ENCODE measurements at regions not wholly inside any gene's neighbourhood (a gene's known extent, or its start where the extent isn't known, plus 50 kb on each side); places are given as distances from the start of the nearest gene placed in this dataset.
A peak's percentile ranks its signal among the peaks of the same experiment; 100 is the strongest.

DNA sequence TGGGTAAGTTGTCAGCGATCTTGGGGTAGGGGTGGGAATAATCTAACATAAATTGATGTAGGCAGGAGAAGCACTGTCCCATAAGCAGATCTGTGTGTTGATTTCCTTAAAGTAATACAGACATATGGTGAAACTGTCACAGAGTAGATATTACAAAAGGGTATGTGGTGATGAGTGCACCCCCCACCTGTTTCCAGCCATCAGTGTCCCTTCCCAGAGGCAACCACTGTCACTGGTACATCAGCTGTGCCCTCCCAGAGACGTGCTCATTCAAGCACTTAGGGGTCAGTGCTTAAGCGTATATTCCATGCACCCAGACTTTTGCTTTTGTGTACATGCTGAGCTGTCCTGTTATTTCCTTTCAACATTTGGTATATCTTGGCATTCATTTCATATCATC, 94.3 kb upstream of the PITX1 start:
- DNase-seq (ENCODE audit: low read depth in 4 of 4, low spot score in 2 of 4), result no peak

DNA sequence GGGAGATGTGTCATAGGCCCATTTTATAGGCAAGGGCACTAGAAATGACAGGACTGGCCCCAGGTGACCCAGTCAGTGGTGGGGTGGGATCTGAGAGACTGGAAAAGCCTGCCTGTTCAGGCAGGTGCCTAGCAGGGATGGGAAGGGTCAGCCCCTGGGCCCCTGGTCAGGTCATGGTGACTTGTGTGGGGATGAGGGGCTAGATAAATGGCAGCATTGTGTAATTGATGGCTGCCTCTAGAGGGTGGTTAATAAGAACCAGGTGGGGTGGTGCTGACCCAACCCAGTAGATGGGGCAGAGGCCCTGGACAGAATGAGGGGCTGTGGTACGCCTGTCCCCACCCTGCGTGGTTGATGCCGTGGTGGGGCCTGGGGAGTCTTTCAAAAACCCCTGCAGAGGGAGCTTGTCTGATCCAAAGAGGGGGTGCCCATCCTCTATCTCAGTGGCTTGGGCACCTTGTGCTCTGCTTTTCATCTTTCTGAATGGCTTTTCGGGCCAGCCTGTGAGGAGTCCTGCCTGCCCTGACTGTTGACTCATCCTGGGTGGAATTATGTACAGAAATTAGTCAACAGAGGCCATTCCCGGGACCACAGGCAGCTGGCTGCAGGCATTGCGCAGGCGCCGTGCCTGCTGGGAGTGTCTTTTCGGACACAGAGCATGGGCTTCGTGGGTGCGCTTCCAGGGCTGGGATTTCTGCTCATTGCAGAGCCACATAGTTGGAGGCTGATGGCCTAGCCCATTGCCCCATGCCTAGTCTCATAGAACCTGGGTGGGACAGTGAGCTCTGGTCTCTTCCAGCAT, 93.6 kb upstream of the PITX1 start:
- no peak for DNase-seq (ENCODE audit: low read depth in 4 of 4, low spot score in 2 of 4)

DNA sequence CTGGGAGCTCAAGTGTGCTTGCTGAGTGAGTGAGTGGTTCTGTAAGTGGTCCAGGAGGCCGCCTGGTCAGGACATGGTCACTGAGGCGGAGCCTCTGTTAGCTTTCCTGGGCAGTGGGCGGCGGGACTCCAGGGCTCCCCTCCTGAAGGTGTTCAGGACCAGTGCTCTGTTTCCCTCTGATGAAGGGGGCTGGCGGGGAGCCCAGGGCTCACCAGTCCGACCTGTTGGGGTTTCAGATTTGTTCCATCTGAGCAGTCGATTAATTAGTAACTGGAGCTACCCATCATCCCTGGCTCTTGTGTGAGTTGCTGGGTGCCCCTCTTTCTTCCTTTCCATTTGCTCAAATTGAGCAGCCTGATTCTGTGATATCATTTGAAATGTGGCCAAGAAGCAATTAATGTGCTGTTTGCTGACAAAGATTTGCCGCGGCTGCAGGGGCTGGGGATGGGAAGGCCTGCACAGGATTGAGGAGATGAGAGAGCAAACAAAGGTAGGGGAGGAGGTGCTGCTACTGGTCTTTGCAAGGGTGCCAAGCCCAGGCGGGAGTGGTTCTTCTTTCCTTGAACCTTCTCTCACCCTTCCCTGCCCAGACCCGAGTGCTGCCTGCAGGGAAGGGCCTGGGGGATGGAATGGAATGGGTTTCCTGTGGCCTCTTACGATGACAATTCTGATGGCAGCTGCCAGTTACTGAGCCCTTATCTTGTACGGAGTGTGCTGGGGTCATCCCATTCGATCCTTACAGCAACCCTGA, 92.8 kb upstream of the PITX1 start:
- peak; percentile 27 to 71 (median 44) for DNase-seq (ENCODE audit: low read depth in 4 of 4, low spot score in 2 of 4)

DNA sequence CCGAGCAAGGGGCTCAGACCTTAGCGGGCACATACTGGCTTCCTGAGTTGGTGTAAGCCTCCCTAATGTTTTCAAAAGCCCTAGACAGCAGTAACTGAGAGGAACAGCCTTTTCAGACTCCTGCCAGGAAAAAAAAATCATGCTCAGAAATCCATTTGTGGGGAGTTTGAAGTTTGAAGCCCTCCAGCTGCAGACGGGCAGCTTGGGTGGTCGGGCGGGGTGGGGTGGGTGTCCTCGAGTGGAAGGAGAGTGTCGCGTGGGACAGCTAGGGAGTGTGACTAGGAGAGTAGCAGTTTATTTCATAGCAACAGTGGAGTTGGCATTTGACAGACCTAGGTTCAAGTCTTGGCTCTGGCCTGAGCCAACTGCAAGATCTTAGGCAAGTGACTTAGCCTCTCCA, 90.7 kb upstream of the PITX1 start:
- no peak for DNase-seq (ENCODE audit: low read depth in 4 of 4, low spot score in 2 of 4)

DNA sequence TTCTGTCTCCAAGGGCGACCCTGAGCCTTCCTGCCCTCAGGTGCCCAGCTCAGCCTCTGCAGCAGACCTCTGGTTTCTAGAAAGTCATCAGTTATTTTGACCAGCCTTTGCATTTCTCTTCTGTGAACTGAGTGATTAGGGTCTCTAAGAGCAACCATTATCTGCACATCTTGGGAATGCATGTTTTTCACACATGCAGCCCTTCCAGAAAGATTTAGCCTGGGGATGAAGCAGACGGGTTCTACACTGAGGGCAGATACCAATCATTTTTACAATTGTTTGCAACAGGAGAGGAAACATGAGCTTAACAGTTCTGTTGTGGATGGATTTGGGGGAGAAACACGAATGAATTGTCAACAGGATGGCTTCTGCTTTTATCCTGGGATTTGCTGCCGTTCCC, 90.1 kb upstream of the PITX1 start:
- no peak for DNase-seq (ENCODE audit: low read depth in 4 of 4, low spot score in 2 of 4)

DNA sequence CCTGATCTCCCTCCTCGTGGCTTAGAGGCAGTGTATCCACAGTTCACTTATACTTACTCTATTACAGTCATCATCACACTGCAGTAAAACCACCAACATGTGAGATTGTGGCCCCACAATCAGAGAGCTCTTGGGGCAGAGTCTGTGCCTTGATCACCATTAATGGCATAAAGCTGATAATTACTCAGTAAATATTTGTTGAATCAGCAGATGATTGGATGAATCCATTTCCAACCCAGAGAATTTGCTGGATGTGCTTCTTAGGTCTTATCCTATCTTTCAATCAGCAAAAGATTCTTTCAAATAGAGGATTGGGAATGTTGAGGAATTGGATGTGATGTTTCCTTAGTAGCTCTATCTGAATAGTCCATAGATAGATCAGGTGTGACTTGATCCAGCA, 88.8 kb upstream of the PITX1 start:
- no peak for DNase-seq (ENCODE audit: low read depth in 4 of 4, low spot score in 2 of 4)

DNA sequence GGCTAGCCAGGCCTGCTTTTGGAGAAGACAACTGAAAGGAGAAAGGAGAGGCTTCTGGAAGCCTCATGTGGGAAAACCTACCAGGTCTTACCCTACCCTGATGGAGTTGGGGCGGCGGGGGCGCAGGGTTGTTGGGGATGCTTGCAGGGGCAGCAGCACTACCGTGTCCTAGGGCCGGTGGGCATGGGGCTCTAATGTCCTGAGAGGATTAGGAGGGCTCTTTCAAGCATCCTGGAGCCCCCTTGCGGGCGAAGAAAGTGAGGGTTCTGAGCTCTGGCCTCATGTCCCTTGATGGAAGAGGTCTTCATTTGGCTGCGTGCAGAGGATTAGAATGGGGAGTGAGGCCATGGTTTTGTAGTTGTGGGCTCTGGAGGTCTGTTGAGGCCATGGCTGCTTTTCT, 86.9 kb upstream of the PITX1 start:
- no peak for DNase-seq (ENCODE audit: low read depth in 4 of 4, low spot score in 2 of 4)

DNA sequence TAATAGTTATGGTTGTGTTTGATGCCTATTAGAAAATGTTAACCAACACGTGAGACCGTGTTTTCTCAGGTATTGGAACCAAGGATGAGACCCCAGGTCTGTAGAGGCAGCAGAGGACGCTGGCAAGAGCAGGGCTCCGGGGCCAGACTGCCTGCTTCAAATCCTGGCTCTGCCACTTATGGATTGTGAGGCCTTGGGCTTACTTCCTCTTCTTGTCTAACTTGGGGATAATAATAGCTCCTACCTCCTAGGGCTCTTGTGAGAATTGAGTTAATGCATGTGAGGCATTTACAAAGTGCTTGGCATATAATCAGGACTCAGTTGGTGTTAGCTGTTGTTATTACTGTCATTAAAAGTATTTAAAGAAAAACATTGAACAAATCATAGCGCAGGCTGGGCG, 85.5 kb upstream of the PITX1 start:
- DNase-seq (ENCODE audit: low read depth in 4 of 4, low spot score in 2 of 4), result no peak

DNA sequence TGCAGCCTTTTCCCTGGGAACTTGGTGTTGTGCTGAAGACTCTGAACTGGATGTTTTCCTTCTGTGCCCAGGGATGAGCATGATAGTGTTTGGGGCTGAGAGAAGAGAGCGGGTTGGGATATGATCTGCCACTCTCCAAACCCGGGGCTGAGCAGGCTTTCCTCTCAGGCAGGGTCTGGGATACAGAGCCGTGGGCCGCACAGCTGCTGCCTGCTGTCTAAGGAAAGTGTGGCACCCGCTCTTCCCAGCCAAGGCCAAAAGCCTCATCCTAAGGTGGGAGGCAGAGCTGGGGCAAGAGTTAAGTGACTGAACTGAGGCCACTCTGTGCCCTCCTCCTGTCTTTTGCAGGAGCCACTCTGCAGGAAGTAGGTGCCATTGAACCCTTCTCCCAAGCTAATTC, 83.6 kb upstream of the PITX1 start:
- no peak for DNase-seq (ENCODE audit: low read depth in 4 of 4, low spot score in 2 of 4)

DNA sequence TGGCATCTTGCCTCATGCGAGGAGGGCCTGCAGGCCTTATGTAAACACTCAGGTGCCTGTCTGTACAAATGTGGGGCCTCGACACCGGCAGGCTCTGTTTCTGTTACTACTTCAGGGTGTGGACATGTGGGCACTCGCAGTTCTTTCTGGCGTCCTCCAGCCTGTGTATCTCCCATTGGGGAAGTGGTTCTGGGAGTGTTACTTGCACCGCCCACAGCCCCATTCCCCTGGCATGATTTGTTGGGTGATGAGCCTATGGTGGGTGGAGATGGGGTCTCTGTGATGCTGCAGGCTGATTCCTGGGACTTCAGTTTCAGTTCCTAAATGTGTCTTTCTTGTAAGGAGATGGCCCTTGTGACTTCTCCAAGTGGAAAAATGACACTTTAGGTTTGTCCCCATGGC, 82.1 kb upstream of the PITX1 start:
- no peak for DNase-seq (ENCODE audit: low read depth in 4 of 4, low spot score in 2 of 4)

DNA sequence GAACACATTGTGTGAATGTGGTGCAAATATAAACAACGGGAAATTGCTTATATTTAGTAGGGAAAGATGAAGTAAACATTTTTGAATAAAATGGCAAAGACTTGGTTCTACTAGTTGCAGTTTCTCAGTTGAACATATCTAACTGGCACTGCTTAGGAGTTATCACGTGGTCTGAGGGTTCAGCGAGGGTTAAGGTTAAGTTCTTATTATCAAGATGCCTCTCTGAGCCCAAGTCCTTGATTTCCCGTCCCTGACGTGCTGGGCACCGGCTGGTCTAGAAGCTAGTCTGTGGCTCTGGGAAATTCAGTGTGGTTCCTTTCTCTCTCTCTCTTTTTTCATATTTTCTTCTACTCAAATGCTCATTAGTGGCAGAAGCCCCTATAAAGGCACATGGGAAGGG, 81.6 kb upstream of the PITX1 start:
- no peak for DNase-seq (ENCODE audit: low read depth in 4 of 4, low spot score in 2 of 4)

DNA sequence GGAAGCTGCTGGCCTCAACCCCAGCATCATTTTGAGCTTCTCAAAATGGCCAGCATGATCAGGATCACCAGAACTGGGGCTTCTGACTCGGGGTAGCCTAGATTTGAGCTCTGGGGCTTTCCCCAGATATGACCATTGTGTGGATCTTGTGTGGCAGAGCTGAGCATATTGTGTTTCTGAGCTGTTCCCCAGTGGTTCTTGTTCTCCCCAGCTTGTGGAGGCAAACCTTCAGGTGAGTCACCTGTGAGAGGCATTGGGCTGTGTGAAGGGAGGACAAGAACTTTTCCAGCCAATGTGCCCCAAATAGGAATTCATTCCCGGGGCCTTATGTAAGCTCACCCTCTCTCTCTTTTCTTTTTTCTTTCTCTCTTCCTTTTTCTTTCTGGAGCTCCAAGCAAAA, 80.7 kb upstream of the PITX1 start:
- no peak for DNase-seq (ENCODE audit: low read depth in 4 of 4, low spot score in 2 of 4)

DNA sequence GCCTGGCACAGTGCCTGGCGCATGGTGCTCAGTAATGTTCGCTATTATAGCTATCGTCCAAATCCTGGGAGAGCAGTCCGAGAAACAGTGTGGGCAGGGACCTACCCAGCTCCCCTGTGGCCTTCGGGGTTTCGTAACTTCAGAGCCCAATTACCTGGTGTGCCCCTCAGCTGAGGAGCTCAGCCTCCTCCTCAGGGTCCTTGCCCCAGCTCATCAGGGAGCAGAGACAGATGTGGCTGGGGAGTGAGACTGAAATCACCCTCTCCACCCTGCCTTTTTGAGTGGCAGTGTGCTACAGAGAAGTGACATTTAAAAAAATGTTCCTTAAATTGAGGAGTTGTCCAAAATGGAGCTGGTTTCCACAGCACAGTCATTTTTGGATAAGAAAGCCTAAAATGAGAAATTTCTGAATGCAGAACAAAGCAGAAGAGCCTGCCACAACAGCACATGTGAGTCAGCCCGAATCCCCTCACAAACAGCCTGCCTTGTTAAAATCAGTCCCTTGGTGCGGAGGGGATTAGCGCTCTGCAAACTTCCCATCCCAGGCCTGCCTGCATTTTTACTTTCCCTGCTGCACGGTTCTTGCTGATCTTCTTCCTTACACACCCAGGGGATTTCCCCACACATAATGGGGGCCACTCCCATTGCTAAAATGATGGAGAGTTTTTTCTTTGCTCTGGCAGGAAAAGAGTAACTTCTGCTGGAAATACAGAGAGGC, 78.1 kb upstream of the PITX1 start:
- no peak for DNase-seq (ENCODE audit: low read depth in 4 of 4, low spot score in 2 of 4)

DNA sequence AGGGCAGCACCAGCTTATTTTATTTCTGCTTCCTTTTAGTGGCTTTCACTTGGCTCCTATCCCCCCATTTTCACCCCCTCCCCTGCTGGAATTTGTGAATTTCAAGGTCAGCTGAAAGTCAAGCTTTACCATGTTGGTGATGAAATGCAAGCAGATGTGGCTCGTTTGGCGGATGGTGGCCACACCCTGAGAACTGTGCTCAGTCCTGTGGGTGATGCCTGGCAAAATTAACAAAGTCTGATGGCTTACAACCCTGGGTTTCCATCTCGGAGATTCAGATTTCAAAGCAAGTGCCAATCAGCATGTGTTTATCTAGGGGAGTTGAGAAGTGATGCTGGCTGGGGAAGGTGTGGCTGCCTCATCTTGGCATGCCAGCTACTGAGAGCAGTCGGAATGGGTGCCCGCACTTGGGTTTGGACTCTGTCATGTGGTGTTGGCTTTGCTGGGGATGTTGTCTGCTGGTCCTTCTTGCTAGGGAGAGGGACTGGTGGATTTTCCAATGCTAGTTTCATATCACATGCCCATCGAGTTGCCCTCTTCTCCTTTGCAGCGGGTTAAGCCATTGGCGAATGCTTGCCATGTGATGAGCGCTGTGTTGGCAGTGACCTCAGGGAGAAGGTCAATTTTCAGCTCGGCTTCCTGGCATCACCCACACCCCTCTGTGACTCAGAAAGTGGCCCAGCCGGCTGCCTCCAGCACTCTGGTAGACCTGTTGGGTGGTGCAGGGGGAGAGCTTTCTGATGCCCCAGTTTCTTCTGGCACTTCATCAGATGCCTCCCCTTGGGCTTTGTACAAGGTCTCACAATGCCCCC, 77.0 kb upstream of the PITX1 start:
- no peak for DNase-seq (ENCODE audit: low read depth in 4 of 4, low spot score in 2 of 4)

DNA sequence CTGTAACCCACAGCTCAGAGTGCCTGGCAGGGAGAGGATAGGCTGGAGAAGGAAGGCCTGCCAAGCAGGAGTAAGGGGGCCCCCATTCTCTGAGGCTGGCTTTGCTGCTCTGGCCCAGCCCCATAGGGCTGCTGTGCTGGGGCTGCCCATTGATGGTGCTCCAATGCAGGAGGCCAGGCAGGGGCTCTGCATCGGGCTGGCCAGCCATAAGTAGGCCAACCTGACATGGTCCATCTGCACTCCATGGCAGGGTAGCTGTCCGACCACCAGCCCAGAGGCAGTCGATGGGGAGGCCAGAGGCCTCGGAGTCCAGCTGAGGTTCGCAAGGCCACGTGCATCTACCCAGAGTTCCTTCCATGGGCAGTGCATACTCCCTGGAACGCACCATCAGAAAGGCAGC, 75.0 kb upstream of the PITX1 start:
- no peak for DNase-seq (ENCODE audit: low read depth in 4 of 4, low spot score in 2 of 4)

DNA sequence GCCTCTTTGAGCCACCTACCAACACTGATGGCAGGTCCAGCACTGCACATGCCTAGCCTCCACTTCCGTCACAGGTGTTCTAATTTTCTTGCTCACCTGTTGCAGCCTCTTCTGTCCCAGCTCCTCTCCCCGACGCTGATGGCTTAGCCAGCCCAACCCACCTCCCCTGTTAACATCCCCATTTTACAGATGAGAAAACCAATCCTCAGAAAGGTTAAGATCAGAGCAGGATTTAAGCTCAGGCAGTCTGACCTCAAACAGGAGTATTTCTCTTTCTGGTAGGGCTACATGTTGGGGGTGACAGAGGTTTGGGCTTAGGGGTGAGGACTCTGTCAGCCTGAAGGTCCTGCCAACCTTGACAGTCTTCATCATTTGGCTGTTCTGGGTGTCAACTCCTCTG, 74.5 kb upstream of the PITX1 start:
- DNase-seq (ENCODE audit: low read depth in 4 of 4, low spot score in 2 of 4), result no peak

DNA sequence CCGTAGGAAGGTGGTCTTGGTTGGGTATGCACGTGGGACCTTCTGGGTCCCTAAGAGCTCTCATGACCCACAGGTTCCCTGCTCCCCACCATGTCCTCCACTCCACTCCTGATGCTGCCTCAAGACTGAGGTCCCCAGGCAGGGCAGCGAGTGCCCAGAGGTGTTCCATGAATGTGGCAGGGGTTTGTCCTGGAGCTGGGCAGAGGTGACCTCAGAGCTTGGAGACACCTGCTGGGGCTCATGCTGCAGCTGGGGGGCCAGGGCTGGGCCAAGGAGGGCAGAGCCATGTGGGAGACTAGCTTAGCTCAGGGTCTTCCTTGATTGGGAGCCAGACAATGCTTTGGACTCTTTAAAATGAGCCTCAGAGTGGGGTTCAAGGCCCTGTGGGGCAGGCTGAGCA, 74.0 kb upstream of the PITX1 start:
- DNase-seq (ENCODE audit: low read depth in 4 of 4, low spot score in 2 of 4), result no peak

DNA sequence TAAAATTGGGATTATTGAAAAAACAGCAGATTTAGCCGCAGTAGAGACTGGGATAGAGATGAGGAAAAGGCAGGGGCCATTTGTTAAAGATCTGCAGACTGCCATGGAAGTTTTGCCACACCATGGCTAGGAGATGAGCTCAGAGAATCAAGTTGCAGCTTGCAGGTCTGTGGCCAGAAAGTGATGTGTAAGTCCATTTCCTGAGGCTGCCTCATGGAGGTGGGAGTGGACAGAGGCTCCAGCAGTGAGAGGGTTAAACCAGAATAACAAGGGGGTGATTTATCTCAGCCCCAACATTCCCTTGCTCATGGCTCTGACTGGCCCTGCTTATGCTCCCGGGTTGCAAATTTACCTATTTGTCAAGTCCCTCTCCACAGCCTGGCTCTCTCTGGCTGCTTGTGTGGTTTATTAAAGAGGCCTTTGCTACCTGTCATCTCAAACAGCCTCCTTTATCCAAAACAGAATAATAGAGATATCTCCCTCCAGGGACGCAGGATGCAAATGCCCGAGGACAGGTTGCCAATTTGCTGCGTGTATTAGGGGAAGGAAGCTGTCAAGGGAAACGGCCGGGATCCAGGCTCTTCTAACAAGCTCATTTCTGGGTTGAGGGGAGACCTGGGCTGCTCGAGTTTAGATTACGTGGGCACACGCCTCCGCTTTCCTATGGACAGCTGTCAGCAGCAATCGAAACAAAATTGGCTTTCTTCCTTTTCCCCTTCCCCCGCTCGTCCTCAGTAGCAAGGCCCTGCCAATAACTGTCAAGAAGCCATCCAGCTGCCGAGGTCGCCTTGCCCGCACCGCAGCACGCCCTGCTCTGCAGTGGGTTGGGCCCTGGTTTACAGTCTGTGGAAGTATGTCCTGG, 72.8 kb upstream of the PITX1 start:
- DNase-seq (ENCODE audit: low read depth in 4 of 4, low spot score in 2 of 4), result no peak

DNA sequence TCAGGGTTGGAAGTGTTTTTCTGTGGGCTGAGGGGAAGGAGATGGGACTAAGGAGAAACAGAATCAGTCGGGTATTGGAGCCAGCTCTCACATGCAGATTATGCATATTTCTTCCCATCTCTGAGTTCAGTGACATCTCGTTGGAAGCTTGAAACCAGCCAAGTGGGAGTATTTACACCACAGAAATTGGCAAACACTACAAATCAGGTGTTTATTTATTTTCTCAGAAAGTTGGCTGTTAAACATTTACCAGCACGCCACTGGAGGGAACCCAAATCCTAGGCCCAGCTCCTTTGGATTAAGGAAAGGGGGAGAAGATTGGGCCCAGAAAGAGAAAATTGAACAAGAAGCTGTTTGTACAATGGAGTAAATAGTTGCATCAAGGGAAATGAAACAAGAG, 72.1 kb upstream of the PITX1 start:
- DNase-seq (ENCODE audit: low read depth in 4 of 4, low spot score in 2 of 4), result no peak

DNA sequence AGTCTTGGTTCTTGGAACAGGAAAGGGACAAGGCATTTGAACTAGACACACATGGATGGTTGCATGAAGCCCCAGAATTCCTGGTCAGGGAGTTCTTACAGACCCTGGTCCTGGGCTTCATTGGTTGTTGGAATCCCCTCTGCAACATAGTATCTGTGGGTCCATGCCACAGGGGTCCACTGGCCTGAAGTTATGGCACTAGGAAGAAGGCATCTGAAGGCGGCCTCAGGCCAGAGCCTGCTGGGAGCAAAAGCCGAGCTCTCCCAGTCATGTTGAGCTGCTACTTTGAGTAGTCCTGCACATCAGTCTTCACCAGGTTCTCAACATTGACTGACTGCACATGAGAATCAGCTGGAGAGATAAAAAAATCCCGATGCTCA, 71.1 kb upstream of the PITX1 start:
- no peak for DNase-seq (ENCODE audit: low read depth in 4 of 4, low spot score in 2 of 4)

Data from left renal cortex interstitium (tissue), 4 donors.